Smooth muscle cell (in vitro differentiated cells): ENCODE measurements at regions not wholly inside any gene's neighbourhood (a gene's known extent, or its start where the extent isn't known, plus 50 kb on each side); places are given as distances from the start of the nearest gene placed in this dataset.

Source experiments
- DNase-seq: peaks from one replicate; lab custom pipeline; 2025; ENCODE audit not compliant: unreplicated experiment; lab: John Stamatoyannopoulos, UW
- H2AFZ ChIP-seq: fragments of 200-600 bp; sonication (generic); 2 replicates; pipeline ENCODE4 v1.6.0; 2016; ENCODE audit warnings: antibody characterized with exemption, low read depth, mild to moderate bottlenecking
- H3F3A ChIP-seq: fragments of 200-600 bp; sonication (generic); 2 replicates; pipeline ENCODE4 v1.6.0; 2017; ENCODE audit warnings: antibody characterized with exemption, low read depth
- H3K27ac ChIP-seq: fragments of 200-600 bp; sonication (generic); 2 replicates; pipeline ENCODE4 v1.5.1; 2016; ENCODE audit warnings: low read depth, mild to moderate bottlenecking
- H3K27me3 ChIP-seq: fragments of 200-600 bp; sonication (generic); 2 replicates; pipeline ENCODE4 v1.6.1; 2016; ENCODE audit warnings: low read depth, mild to moderate bottlenecking
- H3K36me3 ChIP-seq: fragments of 200-600 bp; sonication (generic); 2 replicates; pipeline ENCODE4 v1.5.1; 2016; ENCODE audit warnings: low read depth
- H3K4me1 ChIP-seq: fragments of 200-600 bp; sonication (generic); 2 replicates; pipeline ENCODE4 v1.5.1; 2016; ENCODE audit warnings: low read depth
- H3K4me2 ChIP-seq: fragments of 200-600 bp; sonication (generic); 2 replicates; pipeline ENCODE4 v1.6.0; 2016; ENCODE audit warnings: mild to moderate bottlenecking
- H3K4me3 ChIP-seq: fragments of 200-600 bp; sonication (generic); 2 replicates; pipeline ENCODE4 v1.5.1; 2016; ENCODE audit warnings: mild to moderate bottlenecking
- H3K79me2 ChIP-seq: fragments of 200-600 bp; sonication (generic); 2 replicates; pipeline ENCODE4 v1.6.0; 2016; ENCODE audit warnings: low read depth, mild to moderate bottlenecking
- H3K9ac ChIP-seq: fragments of 200-600 bp; sonication (generic); 2 replicates; pipeline ENCODE4 v1.6.0; 2016; ENCODE audit warnings: low read depth
- H3K9me3 ChIP-seq: fragments of 200-600 bp; sonication (generic); replicated peaks from 2 replicates; pipeline ENCODE4 v1.5.1; 2016; ENCODE audit warnings: low read depth
- H4K20me1 ChIP-seq: fragments of 200-600 bp; sonication (generic); 2 replicates; pipeline ENCODE4 v1.6.0; 2016; ENCODE audit warnings: low read depth
- CTCF ChIP-seq: fragments of 200-600 bp; sonication (generic); IDR thresholded peaks from 2 replicates; pipeline ENCODE4 v1.5.1; 2017; ENCODE audit warnings: borderline replicate concordance, mild to moderate bottlenecking, antibody characterized with exemption; ENCODE audit not compliant: insufficient read depth, poor library complexity, severe bottlenecking
- WGBS: methylation state at CpG from one replicate; pipeline ENCODE4 v1.1.7; 2016; ENCODE audit warnings: low lambda C conversion rate; 5-methylcytosine and 5-hydroxymethylcytosine counted together

- Histone ChIP-seq H3K27ac (no peak overlapping the region), H3K4me2 (no peak overlapping the region), H4K20me1 (no peaks in the 10 kb centered on the region), H3K9me3 (no peaks in the 10 kb centered on the region), H3K9ac (no peak overlapping the region), H3K79me2 (no peaks in the 10 kb centered on the region), H2AFZ (no peak overlapping the region), H3K27me3 (no peaks in the 10 kb centered on the region), H3K4me1 (no peaks in the 10 kb centered on the region), H3F3A (no peaks in the 10 kb centered on the region), H3K4me3 (no peak overlapping the region), H3K36me3 (no peaks in the 10 kb centered on the region)
- no peak for DNase-seq
- 70% methylated on average over 1 of the region's 1 CpG for WGBS
- no peak for TF ChIP-seq CTCF
Observed at GRCh38 chr7:125491137-125491536, 561.5 kb upstream of the POT1 start.

GRCh38 chr7:125490167-125490566, 560.5 kb upstream of the POT1 start:
- Histone ChIP-seq H2AFZ (no peak overlapping the region), H4K20me1 (no peaks in the 10 kb centered on the region), H3K9me3 (no peaks in the 10 kb centered on the region), H3F3A (no peaks in the 10 kb centered on the region), H3K9ac (no peak overlapping the region), H3K4me2 (no peak overlapping the region), H3K27ac (no peak overlapping the region), H3K4me1 (no peaks in the 10 kb centered on the region), H3K79me2 (no peaks in the 10 kb centered on the region), H3K4me3 (no peak overlapping the region), H3K36me3 (no peaks in the 10 kb centered on the region), H3K27me3 (no peaks in the 10 kb centered on the region)
- WGBS: 79% methylated on average over 4 of the region's 4 CpGs
- TF ChIP-seq CTCF: no peak
- DNase-seq: no peak

- TF ChIP-seq CTCF: no peak
- no peak overlapping the region for H3K9ac ChIP-seq
- WGBS: 81% methylated on average over 2 of the region's 2 CpGs
Observed at GRCh38 chr7:125485223-125485622, 555.6 kb upstream of the POT1 start.

GRCh38 chr7:125484755-125485154, 555.1 kb upstream of the POT1 start:
- Histone ChIP-seq H3K79me2 (no peaks in the 10 kb centered on the region), H3K27ac (no peak overlapping the region), H3K36me3 (no peaks in the 10 kb centered on the region), H3F3A (no peaks in the 10 kb centered on the region), H3K4me3 (no peak overlapping the region), H4K20me1 (no peaks in the 10 kb centered on the region), H3K4me1 (no peaks in the 10 kb centered on the region), H3K4me2 (no peak overlapping the region), H3K27me3 (no peaks in the 10 kb centered on the region), H2AFZ (no peak overlapping the region), H3K9me3 (no peaks in the 10 kb centered on the region), H3K9ac (no peak overlapping the region)
- TF ChIP-seq CTCF: no peak
- 79% methylated on average over 2 of the region's 2 CpGs for WGBS
- DNase-seq: no peak

More at GRCh38 chr7:125485223-125485622, 555.6 kb upstream of the POT1 start:
- no peaks in the 10 kb centered on the region for H3K36me3 ChIP-seq
- H4K20me1 ChIP-seq: no peaks in the 10 kb centered on the region
- no peaks in the 10 kb centered on the region for H3K4me1 ChIP-seq
- no peak for DNase-seq
- no peaks in the 10 kb centered on the region for H3F3A ChIP-seq
- H2AFZ ChIP-seq: no peak overlapping the region
- no peaks in the 10 kb centered on the region for H3K27me3 ChIP-seq
- no peak overlapping the region for H3K4me3 ChIP-seq
- H3K27ac ChIP-seq: no peak overlapping the region
- no peak overlapping the region for H3K4me2 ChIP-seq
- no peaks in the 10 kb centered on the region for H3K9me3 ChIP-seq
- no peaks in the 10 kb centered on the region for H3K79me2 ChIP-seq
